HG03139 (cell line): ENCODE measurements at regions not wholly inside any gene's neighbourhood (a gene's known extent, or its start where the extent isn't known, plus 50 kb on each side); places are given as distances from the start of the nearest gene placed in this dataset.
"Not testable (repeated sequence)": the region's sequence is repeated elsewhere in the genome, so short reads cannot be mapped to it uniquely, and the experiment has no call there.

ENCODE experiments used
- ATAC-seq: cut with Tn5 transposase; IDR thresholded peaks from one replicate; pipeline ENCODE4 v1.9.1; 2021; ENCODE audit not compliant: unreplicated experiment

DNA sequence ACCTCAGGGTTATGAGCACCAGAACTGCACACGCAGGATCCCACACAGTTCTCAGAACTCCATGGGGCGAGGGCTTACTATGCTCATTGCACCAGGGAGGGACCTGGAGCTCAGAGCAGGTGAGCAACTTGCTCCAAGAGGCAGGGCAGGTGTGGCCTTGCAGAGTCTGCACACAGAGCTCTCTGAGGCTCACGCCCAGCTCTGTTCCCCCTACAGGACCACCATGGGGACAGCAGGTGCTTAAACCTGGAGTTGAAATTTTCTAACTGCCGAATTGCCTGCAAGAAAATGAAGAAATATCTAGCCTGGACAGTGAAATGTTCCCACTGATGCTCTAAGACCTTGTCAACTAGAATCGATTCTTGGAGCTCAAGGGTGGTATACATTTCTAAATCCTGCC is 49.9 kb upstream of the MSMB start:
- ATAC-seq = not testable (repeated sequence)

DNA sequence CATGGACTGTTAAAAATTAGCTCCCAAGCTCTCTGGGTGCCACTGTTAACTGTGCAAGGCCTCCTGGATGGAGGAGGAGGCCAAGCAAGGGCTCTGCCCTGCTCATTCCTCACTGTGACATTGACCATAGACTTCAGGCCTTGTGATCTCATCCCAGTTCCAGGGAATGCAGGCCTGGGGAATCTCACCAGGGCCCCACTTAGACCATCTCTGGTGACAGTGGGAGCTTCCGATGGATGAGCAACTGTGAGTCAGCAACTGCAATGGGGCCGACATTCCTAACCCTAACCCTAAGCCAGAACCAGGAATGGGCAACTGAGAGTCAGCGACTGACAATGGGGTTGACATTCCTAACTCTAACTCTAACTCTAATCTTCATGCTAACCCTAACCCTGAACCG is 50.4 kb upstream of the MSMB start:
- ATAC-seq = no peak

DNA sequence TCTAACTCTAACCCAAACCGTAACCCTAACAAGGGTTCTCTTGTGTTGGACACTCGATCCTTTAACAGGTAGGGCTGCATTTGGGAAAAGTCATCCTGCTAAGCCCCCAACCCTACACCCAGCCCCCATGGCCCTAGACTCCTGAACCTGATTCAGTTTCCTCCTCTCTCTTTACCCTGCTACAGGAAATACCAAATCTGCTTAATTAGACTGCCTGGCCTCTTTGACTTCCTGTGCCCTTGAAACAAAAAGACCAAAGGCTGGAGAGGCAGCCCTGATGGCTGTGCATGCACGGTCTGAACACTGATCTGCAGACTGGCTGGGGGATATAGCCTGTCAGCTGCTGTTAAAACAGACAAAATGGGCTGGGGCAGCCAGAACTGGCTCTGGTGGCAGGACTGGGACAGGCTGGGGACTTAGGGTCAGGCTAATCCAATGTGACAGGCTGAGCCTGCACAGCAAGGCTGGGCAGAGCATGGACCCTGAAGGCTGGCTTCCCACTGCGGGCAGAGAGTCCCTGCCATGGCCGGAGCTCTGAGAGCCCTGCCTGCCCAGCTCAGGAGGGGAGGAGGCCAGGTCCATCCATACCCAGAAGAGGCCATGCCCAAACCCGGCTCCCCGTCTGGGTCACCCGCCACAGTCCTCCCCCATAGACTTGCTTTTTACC is 51.0 kb upstream of the MSMB start:
- ATAC-seq = no peak

DNA sequence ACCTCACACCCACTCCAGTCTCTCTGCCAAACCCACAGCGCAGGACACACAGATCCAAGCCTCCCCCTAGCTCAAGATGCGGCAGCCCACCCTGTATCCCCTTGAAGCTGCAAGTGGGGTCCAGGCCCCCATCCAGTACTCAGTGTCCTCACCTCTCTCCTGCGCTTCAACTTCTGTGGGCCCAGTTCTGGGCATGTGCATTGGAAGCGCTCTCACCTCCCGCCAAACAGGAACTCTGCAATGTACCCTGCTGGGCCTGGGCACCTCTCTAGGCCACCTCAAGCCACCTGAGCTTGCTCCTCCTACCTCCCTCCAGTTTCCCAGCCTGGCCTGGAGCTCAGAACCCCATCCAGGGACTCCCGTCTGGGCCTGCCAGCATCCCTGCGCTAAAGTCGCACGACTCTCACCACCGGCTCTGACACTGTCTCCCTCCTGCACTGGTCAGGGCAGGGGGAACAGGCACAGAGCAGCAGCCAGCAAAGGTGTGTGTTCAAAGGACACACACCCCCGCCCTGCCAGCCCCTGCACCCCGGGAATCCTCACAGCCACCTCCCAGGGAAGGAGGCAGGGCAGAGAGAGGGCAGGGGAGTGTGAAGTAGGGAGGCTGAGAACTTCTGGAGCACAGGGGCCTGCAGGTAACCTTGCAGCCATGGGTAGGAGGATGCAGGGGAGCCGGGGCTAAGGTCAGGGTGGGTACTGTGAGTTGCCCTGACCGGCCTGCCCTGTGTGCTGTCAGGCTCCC is 51.7 kb upstream of the MSMB start:
- ATAC-seq = no peak

DNA sequence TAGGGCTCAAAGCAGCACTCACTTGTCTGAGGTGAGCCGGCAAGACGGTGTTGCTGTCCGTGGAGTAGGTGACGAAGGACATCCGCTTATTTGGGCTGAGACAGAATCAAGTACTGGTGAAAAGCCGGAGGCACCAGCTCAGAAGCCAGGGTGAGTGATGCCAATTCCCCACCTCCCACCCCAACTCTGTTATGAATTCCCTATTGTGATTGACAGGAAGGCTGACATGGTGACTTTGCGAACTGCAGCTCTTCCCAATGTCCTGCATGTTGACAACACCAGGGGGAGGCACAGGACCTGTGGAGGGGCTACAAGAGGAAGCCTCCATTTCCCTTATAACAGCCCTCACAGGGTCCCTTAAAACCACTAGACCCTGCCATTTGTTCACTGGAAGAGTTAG is 52.3 kb upstream of the MSMB start:
- ATAC-seq = no peak

DNA sequence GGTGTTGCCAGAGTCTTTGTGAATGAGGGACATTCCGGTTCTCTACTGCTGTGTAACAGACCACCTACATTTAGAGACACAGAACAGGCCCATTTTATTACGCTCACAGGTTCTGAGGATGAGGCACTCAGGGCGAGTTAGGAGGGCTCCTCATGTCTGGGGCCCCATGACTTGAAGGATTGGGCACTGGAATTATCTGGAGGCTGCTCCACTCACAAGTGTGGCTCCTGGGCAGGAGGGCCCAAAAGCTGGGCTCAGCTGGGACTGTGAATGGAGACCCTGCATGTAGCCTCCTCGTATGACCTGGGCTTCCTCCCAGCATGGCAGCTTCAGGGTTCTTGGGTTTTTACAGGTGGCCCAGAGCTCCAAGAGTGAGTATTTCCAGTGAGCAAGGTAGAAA is 52.9 kb upstream of the MSMB start:
- not testable (repeated sequence) for ATAC-seq

DNA sequence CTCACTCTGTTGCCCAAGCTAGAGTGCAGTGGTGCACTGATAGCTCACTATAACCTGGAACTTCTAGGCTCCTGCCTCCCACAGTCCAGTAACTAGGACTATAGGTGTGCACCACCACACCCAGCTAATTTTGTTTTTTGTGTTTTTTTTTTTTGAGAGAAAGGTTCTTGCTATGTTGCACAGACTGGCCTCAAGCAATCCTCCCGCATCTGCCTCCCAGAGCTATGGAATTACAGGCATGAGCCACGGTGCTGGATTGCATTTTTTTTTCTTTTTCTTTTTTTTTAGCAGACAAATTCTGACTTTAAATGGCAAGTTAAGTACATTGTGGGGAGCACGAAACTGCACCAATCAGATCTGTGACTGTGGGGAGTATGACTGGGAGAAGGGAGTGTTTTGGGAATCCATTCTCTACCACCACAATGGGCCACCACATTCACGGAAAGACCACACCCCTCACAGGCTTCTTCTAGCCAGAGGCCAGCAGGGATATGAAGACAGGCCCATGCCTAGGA is 58.1 kb upstream of the MSMB start:
- no peak for ATAC-seq

DNA sequence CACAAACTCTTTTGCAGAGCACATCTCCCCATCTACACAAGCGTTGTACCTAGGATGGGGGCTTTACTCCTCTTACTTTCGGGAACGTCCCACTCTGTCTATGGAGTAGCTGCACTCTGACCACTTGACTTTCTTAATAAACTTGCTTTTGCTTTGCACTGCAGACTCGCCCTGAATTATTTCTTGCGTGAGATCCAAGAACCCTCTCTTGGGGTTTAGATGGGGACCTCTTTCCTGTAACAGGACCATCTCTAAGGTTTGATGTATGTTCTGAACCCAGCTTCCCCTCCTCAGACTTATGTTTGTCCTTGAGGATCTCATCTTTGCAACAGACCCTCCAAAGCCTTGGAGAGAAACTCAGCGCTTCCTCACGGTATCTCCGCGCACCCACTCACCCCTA is 59.3 kb upstream of the MSMB start:
- not testable (repeated sequence) for ATAC-seq

DNA sequence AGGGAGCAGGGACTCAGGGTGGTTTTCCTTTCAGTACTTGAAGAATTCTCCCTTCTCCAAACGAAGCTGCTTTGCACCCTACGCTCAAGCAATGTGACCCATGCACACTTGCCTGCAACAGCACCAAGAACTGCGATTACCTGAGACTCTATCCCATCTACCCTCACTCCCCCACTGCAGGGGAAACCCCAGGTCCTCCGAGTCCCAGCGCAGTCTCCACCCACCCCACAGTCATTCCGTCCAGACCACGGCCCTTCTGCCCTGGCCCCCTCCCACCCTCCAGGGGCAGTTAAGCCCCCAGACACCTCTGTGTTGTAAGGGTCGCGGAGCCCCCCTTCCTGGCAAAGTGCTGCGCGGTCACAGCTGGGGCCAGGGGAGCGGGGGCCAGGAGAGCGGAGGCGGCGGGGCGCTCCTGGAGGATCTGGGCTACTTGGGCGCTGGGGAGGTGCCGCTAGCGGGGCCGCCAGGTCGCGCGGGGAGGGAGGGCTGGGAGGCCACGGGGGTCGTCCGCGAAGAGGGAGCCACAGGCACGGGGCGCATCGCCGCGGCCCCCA is 59.9 kb upstream of the MSMB start:
- peak; percentile 21 for ATAC-seq

DNA sequence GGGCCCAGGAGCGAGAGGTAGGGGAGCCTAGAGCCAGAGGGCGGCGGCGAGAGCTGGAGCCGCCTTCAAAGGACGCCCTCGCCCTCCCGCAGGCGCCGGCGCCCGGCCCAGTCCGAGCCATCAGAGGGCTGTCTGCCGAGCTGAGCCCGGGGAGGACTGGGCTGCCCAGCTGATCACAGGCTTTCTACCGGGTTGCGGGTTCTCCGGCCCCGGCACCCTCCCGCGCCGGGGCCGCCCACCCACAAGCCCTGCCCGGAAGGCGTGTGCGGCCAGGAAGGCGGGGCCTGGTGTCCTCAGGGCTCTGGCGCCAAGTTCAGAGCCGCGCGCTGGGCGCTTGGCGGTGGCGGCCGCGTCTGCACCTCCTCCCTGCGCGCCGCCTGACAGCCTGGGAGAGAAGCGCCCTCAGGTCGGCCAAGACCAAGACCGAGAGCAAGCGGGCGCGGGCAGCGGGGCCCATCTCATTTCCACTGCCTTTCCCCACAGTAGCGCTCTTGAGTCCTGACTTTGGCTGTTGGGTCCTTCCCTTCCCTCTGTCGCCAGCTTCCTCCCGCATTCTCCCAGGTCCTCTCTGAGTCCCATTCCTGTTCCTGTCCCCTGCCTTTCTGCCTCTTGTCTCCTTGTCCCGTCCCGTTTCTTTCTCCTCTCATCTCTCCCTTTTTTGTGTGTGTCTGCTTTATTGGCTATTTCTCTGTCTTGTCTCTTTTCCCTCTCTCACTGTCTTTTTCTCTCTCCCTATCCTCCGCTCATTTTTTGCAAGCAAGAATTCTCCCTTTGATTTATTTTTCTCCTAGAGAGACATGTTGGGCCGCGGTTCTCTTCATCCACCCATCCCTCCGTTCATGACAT is 60.6 kb upstream of the MSMB start:
- ATAC-seq = peak; percentile 96

DNA sequence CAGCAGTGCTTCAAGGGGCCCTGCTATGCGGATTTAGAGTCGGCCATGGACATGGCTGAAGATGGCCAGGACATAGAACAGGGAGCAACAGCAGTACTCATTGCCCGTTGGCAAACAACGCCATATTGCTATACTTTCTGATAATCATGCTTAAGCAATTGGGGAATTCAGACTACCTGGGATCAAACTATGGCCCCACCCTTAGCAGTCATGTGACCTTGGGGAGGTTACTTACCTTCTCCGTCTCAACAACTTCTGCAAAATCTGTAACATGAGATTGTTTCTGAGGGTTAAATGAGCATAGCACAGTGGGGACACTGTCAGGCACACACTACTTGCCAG is 62.1 kb upstream of the MSMB start:
- not testable (repeated sequence) for ATAC-seq

DNA sequence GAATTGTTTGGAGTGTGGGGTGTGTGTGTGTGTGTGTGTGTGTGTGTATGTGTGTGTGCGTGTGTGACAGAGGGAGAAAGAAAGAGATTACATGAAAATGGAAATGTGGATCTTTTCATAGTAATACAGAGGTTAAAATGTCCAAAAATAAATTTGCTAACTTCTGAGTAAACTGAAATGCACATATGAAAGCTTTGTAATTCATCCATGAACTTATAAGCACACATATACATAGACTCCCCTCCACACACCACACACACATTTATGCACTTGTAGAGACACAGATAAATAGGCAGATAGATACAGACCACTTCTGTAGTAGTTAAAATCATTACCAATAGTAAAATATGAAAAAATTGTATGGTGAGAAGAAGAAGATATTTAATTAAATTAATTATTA is 108.2 kb upstream of the MSMB start:
- not testable (repeated sequence) for ATAC-seq

DNA sequence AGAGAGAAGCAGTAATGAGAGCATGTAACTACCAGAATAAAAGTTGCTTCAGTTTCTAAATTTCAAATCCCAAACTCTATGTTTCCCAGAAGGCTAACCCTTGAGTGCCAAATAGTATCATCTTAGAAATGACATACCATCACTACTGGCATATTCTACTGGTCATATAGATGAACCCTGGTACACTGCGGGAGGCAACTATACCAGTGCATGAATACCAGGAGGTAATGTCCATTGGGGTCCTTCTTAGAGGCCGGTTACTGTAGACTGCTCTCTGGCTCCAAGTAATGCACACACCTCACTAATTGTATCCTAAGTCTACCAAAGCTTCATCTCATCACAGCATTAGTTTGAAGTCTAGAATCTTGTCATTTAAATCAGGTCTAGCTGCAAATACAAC is 108.6 kb upstream of the MSMB start:
- not testable (repeated sequence) for ATAC-seq

DNA sequence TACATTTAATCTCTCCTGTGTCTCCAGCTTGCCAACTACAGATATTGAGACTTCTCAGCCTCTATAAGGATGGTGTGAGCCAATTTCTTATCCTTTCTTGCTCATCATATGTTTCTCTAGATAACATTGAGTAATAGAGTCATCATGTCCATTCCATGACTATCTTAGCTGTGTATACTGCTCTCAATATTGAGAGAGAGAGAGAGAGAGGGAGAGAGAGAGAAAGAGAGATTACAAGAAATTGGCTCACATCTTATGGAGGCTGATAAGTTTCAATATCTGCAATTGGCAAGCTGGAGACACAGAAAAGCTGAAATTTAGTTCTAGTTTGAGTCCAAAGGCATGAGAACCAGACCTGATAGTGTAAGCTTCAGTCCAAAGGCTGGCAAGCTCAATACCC is 110.8 kb upstream of the MSMB start:
- ATAC-seq = not testable (repeated sequence)

DNA sequence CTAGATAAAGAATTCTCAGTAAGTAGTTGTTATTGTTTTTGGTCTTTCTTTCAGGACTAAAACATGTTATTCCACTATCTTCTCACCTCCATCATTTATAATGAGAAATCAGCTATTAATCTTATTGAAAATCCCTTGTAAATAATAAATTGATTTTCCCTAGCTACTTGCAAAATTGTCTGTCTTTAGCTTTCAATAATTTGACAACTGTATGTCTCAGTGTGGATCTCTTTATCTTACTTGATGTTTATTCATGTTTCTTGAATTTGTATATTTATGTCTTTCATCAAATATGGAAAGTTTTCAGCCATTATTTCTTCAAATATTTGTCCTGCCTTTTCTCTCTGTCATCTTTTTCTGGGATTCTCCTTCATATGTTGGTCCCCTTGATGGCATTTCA is 117.1 kb upstream of the ANTXRL start:
- no peak for ATAC-seq

DNA sequence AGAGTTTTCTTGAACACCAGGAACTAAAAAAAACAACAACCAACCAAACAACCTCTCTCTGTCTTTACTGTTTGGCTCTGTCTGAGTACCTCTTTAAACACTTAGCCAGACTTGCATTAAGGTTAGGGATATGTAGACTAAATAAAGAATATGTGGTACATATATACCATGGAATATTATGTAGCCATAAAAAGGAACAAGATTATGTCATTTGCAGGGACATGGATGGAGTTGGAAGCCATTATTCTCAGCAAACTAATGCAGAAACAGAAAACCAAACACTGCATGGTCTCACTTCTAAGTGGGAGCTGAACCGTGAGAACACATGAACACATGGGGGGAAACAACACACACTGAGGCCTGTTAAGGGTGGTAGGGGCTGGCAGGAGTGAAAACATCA is 116.0 kb upstream of the ANTXRL start:
- no peak for ATAC-seq

DNA sequence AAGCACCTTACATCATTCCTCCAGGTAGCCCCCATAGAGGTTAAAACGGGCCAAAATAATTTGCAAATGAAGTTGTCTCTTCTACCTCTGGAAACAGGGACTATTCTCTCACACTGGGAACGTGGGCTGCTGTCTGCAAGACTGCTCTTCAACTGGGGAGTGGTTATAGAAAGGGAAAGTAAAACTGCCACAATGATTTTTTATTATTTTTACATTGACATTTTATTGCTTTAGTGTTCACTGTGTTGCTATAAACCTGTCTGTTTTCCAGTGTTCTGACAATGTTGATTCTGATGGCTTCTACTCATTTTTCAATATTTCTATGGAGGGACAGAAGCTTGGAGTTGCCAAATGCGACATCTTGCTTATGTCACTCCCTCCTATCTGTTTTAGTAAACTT is 115.1 kb upstream of the ANTXRL start:
- ATAC-seq = no peak

DNA sequence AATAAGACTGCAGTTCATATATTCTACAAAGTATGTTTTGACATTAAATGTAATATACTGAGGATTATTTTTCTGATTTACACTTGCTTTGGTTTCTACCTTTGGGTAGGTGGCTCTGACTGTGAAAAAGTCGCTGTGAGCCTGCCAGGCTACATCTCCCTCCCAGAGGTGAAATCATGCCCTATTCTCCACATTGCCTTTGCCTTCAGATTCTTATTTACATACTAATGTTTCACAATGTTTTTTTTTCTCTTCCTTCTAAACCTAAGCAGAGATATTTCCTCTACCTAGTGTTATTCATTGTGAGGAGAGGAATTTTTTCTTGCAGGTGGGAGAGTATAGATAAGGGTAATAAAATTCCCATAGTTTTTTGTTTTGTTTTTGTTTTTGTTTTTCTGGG is 111.5 kb upstream of the ANTXRL start:
- no peak for ATAC-seq

DNA sequence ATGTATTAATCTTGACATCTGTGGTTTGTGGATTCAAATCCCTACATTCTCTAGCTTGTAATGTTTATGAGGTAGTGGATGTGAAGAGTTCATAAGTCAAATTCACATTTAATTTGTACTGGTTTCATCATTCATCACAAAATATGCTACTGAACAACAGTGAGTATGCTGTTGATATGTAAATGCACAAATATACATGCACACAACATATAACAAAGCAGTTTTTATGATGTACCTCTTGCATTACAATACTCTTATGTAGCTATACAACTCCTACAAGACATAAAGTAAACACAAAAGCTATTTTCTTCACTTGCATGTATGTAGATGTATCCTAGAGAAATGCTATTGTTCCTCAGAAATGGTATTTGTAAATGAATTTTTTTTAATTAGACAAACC is 111.0 kb upstream of the ANTXRL start:
- no peak for ATAC-seq

DNA sequence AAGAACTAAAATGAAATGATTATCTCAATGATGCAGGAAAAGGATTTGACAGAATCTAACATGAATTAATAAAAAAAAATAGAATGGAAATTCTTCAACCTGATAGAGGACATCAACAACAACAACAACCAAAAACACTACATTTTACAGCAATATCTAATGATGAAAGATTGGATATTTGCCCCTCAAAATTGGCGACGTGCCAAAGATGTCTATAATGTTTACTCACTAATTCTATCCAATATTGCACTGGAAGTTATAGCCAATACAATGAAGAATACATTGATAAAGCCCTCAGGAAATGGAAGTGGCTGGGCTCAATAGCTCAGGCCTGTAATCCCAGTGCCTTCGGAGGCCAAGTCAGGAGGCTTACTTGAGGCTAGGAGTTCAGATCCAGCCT is 99.4 kb upstream of the ANTXRL start:
- not testable (repeated sequence) for ATAC-seq

DNA sequence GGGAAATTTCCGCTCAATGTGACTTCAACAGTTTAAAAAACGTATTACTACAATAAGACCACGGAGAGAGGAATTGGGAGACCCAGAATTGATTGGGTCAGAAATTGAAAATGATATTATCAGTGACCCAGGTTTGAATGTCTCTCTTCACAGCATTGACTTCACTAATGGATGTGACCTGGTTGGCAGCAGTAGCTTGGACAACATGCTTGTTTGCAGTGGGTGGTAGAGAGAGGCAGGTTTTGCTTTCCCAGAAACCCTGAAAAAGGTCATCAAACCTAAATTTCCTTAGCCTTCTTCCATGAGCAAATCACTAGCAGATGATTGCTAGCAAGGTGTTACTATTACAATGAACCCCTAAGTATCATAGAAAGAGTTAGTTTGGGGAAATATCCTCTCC is 89.7 kb upstream of the ANTXRL start:
- ATAC-seq = no peak
